ENCODE measurements at regions not wholly inside any gene's neighbourhood (a gene's known extent, or its start where the extent isn't known, plus 50 kb on each side); places are given as distances from the start of the nearest gene placed in this dataset.

DNA sequence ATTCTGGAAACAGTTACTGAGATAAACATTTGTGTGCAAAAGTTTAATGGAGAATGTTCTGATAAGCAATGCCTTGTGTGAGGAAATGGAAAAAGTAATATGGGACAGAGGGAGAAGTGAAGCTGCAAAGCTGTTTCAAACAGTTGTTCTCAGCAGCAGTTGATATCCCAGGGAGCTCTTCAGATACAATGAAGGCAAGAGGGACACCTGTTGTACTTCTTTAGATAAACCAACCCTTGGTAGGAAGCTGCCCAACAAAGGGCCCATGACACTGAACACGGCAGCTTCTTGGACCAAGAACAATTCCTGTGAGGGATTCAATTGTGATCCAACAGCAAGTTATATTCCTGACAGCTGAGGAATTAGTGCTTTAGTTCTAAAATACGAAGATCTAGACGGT, 894.3 kb upstream of the PCDH20 start:
- DNase-seq (ENCODE audit: low spot score): no peak

DNA sequence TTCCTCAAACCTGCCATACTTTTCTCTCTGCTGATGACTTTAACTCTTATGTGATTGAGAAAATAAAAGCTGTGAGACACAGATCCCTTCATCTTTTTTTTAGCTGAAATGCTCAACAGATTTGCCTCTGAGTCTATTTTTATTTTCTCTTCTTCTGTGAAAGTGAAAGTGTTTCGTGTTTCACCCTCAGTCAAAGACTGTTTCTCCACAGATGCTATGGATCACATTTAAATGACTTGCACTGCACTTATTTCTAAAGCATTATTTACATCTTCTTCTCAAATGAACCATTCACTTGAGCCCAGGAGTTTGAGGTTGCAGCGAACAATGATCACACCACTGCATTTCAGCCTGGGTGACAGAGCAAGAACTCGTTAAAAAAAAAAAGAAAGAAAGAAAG, 890.1 kb upstream of the PCDH20 start:
- no peak for DNase-seq (ENCODE audit: low spot score)

DNA sequence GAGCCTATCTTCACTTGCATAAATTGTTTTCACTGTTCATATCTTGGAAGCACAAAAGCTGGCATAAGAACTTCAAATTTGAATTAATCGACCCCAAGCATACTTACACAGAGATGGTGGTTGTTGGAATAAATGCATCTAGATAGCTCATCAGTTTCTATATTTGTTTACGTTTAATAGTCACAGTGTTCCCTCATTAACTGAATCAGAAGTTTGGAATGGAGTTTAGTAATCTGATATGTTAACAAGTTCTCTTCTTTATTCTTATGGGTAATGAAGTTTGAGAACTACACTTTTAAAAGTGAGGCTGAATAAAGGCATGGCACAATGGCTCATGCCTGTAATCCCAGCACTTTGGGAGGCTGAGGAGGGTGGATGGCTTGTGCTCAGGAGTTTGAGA, 886.7 kb upstream of the PCDH20 start:
- no peak for DNase-seq (ENCODE audit: low spot score)

DNA sequence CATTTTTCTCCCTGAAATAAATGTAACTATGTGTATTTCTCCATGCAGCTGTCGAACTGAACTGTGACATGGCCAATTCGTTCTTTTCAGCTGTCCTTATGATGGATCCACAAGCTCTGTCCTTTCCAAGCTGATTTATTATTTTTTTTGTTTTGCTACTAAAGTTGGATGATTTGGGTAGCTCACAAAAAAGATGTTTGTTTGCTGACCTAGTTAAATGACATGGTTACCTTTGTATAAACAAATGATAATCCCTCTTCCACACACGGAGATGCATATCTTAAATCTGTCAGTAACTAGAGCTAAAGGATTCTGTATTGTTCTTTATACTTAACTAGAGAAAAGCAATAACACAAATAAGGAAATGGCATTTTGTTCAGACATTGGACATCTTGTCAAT, 884.3 kb upstream of the PCDH20 start:
- no peak for DNase-seq (ENCODE audit: low spot score)

DNA sequence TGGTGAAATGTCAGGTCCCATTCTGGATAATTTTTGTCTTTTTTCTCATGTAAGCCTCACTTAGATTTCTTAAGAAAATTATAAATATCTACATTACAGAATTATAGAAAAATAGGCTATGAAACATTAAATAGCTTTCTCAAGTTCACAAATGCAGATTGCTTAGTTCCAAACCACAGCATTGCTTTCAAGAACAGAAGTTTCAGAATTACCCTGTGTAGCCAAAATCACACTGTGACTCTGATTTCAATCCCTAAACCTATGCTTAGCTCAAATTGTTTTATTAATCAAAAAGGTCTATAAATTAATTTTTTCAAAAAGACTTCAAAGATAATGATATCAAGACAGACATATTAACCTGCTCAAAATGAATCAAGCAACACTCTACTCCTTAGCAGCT, 881.2 kb upstream of the PCDH20 start:
- no peak for DNase-seq (ENCODE audit: low spot score)

DNA sequence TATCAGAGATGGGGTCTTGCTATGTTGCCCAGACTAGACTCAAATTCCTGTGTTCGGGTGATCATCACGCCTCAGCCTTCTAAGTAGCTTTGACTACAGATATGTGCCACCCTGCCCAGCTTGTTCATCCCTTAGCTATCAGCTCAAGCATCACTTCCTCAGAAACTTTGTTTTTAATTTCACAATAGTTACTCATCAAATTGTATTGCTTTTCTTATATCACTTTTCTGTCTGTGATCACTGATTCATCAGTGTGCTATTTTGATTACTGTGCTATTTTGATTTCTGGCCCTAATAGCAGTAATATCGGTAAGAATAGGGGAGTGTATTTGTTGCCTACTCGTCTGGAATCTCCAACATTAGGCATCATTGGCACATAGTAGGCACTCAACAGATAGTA, 878.6 kb upstream of the PCDH20 start:
- DNase-seq (ENCODE audit: low spot score): no peak

DNA sequence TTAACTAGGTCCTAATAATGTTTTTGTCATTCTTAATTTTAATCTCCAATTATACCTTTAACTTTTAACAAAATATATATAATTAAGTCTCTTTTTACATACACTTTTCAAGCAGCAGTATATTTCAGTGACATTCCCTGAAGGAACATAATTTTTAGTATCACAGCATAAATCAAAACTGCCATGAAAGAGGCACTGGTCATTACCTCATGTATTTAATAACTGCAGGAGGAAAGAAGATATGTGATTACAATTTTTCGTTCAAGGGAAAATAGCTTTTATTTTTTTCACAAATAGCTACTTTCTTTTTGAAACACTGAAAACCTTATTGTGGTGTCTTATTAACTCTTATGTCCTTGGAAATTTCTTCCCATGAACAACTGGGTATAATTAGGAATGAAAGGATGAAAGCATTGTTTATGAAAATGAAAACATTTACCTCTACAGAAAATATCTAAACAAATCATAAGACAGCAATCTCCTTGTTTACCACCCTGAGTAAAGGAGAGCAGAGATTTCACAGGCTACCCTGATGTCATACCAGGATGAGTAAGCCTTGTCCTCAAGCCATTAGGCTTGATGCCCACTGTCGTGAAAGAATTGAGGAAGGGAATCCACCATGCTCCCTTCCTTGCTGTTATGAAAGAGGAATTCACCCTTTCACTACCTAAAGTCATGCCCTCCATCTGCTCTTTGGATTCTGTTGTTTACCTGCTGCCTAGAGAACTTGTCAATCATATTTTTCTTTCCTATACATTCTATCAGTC, 877.2 kb upstream of the PCDH20 start:
- DNase-seq (ENCODE audit: low spot score): peak; percentile 2

DNA sequence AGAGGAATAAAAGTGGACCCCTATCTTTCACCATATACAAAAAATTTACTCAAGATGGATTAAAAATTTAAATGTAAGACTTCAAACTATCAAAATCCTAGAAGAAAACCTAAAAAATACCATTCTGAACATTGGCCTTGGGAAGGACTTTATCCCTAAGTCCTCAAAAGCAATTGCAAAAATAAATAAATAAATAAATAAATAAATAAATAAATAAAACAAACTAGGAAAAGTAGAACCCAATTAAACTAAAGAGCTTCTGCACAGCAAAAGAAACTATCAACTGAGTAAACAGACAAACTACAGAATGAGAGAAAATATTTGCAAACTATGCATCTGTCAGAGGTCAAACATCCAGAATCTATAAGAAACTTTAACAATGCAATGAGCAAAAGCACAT, 874.9 kb upstream of the PCDH20 start:
- no peak for DNase-seq (ENCODE audit: low spot score)

DNA sequence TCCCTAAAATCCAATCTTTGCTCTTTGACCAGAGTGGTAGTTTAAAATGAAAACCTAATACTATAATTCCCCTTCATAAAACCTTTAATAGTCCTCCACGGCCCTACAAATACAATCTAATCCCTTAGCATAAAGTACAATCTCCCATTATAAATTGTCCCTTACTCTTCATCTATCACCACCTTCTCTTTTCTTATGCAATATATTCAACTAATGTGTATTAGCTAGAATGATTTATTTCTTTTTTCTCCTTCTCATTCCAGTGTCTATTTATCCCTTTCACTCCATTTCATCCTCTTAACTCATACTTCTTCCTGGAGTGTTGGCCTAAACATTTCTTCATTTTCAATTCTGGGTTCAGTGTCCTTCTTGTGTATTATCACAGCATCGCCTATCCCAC, 872.1 kb upstream of the PCDH20 start:
- no peak for DNase-seq (ENCODE audit: low spot score)

DNA sequence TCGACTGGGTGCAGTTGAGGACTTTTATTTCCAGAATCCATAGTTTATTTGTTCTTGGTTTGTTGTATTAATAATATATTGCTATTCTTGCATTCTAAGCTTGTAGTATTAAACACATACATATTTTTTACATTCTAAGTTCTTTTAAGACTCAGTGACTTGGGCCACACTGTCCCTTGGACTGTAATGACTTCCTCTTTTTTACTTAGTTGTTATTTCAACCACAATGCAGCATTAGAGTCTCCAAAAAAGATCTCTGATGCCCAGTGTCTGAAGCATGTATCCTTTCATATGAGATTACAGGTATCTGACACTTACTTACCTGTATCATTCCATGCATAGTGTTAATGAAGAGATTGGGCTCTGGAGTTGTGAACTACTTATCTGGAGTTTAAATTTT, 864.9 kb upstream of the PCDH20 start:
- DNase-seq (ENCODE audit: low spot score): no peak

DNA sequence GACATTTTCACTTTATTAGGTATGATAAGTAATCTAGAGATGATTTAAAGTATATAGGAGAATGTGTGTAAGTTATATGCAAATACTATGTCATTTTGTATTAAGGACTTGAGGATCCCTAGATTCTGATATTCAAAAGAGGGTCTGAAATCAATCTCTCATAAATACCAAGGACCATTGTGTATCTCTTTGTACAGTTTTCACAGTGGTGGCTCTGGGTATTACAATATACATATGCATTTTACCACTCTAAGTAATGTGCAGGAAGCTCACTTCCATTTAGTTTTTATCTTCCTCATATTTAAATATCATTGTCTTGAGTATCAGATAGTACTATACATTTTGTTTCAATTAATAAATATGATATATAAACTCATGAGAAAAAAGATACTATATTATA, 862.6 kb upstream of the PCDH20 start:
- no peak for DNase-seq (ENCODE audit: low spot score)

DNA sequence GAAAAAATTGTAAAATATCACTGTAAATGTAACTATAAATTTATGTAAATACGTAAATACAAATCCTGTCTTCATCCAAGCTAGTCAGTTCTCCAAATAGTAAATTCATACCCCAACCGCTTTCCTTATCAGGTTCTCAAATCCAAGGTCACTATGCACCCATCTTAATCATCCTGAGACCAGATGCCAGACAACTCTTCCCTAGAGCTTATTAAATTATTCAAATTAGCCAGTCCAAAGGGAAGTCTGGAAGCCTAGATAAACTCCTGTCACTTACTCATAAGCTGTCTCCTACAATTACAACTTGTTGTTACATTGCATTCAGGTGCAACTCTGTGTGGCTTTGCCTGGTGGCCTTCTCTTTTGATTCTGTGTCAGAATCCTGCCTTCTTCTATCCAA, 836.1 kb upstream of the PCDH20 start:
- no peak for DNase-seq (ENCODE audit: low spot score)

DNA sequence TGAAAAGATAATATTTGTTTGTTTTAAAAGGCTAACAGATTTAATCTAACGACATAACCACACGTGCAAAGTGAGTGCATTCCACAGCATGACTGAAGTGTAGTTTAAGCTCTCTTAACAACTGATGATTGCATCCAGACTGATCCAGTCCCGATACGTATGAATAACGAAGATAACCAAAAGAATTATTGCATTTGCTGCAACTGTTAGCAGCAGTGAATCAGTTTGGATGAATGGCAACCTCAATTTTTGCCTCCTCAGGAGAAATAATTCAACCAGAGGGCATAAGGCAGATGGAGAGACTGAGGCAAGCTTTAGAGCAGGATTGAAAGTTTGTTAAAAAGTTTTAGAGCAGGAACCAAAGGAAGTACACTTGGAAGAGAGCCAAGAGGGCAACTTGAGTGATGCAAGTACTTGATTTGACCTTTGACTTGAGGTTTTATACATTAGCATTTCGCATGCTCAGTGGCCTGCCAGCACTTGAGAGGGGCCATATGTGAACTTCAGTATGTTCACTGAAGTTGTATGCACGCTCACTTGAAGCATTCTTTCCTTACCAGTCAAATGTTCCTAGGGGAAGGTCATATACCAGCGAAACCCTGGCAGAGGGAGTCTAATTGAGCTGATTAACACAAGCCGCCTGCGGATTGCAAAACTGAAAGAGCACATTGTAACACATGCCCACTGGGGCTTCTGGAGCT, 835.0 kb upstream of the PCDH20 start:
- DNase-seq (ENCODE audit: low spot score): no peak

DNA sequence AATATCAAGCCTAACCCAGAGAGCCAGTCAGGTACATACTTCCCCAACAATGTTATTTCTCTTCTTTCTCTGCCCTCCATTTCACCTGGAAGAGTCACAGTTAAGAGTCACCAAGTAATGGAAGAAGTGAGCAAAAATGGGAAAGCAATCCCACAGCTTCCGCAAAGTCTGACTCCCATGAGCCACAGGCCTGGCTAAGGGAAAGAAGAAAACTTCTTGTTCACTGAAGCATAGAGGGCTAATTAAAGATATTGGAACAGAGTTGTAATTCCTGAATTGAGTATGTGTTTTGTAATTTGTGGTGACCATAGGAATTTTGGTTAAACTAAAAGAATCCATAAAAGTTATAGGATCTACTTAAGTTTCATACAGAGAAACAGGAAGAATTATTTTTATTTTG, 830.9 kb upstream of the PCDH20 start:
- DNase-seq (ENCODE audit: low spot score): no peak

DNA sequence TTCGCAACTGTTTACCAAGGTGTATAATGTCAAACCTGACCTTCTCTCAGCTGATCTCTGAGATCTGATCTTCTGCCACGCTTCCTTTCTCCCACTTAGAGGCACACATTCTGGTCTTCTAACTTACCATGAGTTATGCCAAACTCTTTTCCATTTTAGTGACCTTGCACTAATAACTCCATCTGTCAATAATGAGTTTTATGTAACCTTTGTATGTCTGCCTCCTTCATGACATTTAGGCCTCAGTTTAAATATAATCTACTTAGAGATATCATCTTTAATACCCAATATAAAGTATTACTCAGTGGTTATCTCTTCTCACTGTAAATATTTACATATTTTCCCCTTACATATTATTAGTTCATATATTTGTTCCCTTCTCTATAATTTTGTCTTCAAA, 827.5 kb upstream of the PCDH20 start:
- DNase-seq (ENCODE audit: low spot score): no peak

DNA sequence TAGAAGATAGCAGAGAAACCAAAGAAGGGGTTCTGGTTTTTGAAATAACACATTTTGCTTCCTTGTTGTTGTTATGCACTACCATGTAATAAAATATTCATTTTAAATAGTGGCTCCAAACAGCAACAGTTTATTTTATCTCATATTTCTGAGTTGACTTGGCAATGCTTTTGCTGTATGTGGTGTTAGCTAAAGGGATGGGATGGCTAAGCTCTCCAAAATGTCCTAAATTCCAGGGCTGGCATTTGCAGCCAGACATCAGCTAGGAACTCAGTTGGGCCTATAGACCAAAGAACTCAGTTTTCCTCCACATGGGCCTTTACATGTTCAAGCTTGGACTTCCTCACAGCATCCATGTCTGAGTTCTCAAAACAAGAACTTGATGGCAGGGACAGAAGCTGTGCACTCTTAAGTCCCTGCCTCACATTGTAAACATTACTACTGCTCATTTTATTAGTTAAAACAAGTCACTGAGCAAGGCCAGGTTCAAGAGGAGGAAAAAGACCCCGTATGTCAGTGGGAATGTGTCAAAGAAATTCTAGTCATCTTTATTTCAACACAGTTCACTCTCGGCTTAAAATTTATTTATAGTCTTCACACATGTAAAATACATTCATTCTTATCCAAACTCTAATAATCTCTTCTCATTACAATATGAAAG, 819.3 kb upstream of the PCDH20 start:
- DNase-seq (ENCODE audit: low spot score): no peak

DNA sequence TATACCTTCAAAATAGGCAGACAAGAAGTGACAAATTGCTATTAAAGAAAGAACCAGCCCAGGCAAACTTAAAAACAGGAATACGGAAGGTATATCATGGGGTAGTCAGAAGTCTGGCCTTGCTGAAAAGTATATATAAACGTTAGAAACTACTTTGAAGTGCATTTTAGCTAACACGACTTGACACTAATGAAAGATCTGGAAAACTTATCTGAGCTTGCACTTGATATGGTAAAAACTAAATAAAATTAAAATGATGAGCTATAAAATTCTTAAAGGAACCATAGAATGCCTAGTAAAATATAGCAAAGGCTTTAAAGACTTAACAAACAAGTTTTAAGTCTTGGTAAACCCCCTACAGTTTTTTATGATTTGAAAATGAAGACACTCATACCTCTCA, 795.3 kb upstream of the PCDH20 start:
- no peak for DNase-seq (ENCODE audit: low spot score)

DNA sequence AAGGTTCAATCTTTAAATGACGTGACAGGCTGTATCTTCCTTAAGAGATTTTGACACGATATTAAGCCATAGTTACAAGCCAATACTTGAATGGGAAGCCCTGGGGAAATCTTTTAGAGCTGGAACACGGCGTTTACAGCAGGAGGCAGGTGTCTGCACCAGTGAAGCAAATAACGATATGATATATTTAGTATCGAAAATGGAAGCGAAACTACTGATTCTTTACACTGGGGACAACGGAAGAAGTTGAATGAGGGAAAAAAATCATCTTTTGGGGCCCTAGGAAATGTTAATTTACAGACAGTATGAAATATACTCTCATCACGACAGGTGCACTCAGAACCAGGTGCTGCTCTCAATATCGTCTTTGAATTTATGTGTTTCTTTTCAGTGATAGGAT, 793.9 kb upstream of the PCDH20 start:
- DNase-seq (ENCODE audit: low spot score): no peak

DNA sequence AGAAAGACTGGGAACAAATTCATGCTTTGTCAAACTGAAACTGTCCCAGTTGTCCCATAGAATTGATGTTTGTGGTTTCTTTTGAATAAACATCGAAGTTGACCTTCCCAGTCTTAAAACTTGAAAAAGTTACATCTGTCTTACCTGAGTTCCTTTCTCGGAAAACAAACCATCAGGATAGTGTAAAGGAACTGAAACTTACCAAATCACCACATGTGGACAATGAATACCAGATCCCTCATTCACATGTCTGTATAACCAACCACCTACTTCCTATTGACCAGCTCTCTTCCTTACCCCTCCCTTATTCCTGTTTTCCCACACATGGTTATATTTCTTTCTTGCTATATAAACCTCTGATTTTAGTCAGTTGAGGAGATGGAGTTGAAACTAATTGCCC, 791.7 kb upstream of the PCDH20 start:
- no peak for DNase-seq (ENCODE audit: low spot score)

DNA sequence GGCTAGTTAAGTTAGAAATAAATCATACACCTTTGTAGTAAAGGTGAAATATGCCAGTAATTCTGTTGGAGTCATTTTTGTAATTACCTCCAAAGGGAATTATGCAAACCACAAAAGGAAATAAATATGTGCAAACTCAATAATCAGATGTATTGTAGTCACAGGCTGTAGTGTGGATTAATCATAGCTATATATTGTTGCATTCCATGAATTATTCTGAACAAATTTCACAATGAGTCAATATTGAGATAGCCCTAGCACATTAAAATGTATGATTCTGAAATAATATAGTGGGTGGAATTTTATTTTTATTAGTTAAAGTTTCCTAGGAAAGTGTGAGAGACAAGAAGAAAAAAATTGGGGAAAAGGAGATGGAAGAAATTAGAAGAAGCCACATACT, 790.5 kb upstream of the PCDH20 start:
- no peak for DNase-seq (ENCODE audit: low spot score)

DNA sequence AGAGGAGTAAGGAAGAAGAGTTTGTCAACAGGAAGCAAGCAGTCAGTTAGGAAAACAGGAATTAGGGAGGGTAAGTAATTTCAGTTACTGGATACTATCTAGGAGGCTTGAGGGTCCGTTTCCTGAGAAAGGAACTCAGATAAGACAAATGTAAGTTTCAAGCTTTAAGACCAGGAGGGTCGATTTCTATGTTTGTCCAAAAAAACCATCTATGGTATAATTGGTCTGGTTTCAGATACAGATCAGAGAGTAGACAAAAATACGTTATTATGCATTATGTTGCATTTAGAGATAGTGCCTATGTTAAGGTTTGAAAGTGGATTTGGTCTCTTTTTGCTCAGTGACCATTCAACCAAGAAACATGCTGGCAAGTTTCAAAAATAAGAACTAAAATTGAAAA, 789.6 kb upstream of the PCDH20 start:
- DNase-seq (ENCODE audit: low spot score): no peak

DNA sequence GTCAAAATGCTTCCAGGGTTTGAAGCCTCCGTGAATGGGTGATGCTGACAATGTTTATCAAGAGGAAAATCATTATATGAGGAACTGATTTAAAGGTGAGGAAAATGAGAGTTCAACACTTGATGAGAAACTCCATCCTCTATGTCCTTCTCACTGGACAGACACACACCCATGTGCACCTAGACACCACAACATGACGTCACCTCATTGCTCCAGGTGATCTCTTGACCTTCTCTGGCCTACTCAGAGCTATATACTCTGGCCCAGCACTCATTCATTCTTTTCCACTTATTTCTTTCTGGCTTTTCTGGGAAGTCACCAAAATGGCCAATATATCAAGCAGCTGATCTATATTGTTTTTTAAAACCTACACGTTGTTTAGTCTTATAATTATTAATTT, 778.7 kb upstream of the PCDH20 start:
- DNase-seq (ENCODE audit: low spot score): no peak

DNA sequence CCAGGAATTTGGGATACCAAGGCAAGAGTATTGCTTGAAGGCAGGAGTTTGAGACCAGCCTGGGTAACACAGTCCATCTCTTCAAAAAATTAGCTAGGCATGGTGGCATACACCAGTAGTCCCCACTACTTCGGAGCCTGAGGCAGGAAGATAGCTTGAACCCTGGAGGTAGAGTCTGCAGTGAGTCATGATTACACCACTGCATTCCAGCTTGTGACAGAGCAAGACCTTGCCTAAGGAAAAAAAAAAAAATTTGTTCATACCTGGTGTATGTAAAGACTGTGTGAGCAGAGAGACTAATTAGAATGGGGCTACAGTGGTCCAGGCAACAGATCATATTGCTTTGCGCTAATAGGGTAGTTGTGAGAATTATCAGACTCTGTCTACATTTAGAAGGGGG, 778.3 kb upstream of the PCDH20 start:
- DNase-seq (ENCODE audit: low spot score): no peak

All from AG08395 (cell line).